ENCODE measurements at regions not wholly inside any gene's neighbourhood (a gene's known extent, or its start where the extent isn't known, plus 50 kb on each side); places are given as distances from the start of the nearest gene placed in this dataset.
"Not testable (repeated sequence)": the region's sequence is repeated elsewhere in the genome, so short reads cannot be mapped to it uniquely, and the experiment has no call there.

DNA sequence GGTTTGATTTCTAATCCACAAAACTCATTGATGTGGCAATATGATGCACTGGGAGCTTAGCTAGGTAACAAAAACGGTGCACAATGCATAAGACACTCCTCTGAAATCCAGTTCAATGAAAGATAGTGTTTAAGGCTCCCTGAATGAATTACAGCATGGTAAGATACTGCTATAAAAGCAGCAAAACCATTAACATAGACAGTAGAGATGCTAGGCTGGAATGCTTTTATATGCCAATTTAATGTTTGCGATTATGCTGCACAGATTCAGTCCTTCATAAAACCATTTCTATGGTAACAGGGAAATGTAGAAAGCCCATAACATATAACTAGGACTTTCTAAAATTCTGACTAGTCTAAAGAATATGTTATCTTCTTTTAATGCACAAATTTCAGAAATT, 180.8 kb upstream of the NUDT12 start:
- Mint-ChIP-seq H3K27ac (no peak overlapping the region), H3K9me3 (no peaks in the 10 kb centered on the region), H3K27me3 (ENCODE audit: insufficient read depth) (no peaks in the 10 kb centered on the region), H3K4me1 (peaks cover 2% of the 10 kb centered on the region), H3K36me3 (ENCODE audit: low read depth) (no peaks in the 10 kb centered on the region), H3K4me3 (no peak overlapping the region)
- Histone ChIP-seq H3K36me3 (ENCODE audit: control insufficient read depth, insufficient read depth, low read length) (no peaks in the 10 kb centered on the region), H3K9ac (ENCODE audit: extremely low read depth, low read length, poor library complexity, severe bottlenecking) (no peak overlapping the region), H3K9me3 (ENCODE audit: control insufficient read depth, low read length) (no peaks in the 10 kb centered on the region), H3K27ac (ENCODE audit: low read depth, low read length) (no peak overlapping the region), H3K4me3 (ENCODE audit: low read length) (no peak overlapping the region), H3K27me3 (ENCODE audit: control insufficient read depth, insufficient read depth, low read length, poor library complexity, severe bottlenecking) (no peaks in the 10 kb centered on the region), H3K4me1 (ENCODE audit: control insufficient read depth, insufficient read depth, low read length) (no peaks in the 10 kb centered on the region)
- 89% methylated on average over 1 to 2 of the region's 2 CpGs for WGBS, 2 experiments (ENCODE audit: insufficient coverage in 1 of 2, insufficient read length in 1 of 2)
- TF ChIP-seq, protein P1, sequence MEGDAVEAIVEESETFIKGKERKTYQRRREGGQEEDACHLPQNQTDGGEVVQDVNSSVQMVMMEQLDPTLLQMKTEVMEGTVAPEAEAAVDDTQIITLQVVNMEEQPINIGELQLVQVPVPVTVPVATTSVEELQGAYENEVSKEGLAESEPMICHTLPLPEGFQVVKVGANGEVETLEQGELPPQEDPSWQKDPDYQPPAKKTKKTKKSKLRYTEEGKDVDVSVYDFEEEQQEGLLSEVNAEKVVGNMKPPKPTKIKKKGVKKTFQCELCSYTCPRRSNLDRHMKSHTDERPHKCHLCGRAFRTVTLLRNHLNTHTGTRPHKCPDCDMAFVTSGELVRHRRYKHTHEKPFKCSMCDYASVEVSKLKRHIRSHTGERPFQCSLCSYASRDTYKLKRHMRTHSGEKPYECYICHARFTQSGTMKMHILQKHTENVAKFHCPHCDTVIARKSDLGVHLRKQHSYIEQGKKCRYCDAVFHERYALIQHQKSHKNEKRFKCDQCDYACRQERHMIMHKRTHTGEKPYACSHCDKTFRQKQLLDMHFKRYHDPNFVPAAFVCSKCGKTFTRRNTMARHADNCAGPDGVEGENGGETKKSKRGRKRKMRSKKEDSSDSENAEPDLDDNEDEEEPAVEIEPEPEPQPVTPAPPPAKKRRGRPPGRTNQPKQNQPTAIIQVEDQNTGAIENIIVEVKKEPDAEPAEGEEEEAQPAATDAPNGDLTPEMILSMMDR (conservative IDR thresholded peaks at IDR 0.05): no peak
- DNase-seq: no peak

DNA sequence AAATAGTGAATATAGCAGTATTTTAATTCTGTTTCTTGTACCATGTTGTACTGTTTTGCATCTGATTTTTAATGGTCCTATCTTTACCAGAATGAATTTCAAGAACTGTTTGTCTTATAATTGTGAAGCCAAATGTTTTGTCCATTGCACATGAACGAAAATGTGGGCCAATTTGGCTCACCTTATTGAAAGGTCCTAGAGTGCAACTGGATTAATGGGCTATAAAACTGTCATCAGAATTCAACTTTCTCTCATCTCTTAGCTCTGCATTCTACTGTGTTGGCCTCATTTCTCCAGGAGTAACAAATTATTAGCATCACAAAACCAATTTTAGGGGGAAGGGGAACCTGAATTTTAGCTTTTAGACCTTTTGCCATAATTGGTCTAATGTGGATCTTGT, 179.4 kb upstream of the NUDT12 start:
- H3K4me3 Mint-ChIP-seq: no peak overlapping the region
- TF ChIP-seq, protein P1 (conservative IDR thresholded peaks at IDR 0.05): no peak
- no peaks in the 10 kb centered on the region for H3K27me3 Mint-ChIP-seq (ENCODE audit: insufficient read depth)
- no peaks in the 10 kb centered on the region for H3K36me3 ChIP-seq (ENCODE audit: control insufficient read depth, insufficient read depth, low read length)
- no peaks in the 10 kb centered on the region for H3K27me3 ChIP-seq (ENCODE audit: control insufficient read depth, insufficient read depth, low read length, poor library complexity, severe bottlenecking)
- H3K4me1 ChIP-seq (ENCODE audit: control insufficient read depth, insufficient read depth, low read length): no peaks in the 10 kb centered on the region
- H3K9me3 ChIP-seq (ENCODE audit: control insufficient read depth, low read length): no peaks in the 10 kb centered on the region
- H3K36me3 Mint-ChIP-seq (ENCODE audit: low read depth): no peaks in the 10 kb centered on the region
- no peak for DNase-seq
- H3K4me1 Mint-ChIP-seq: peaks cover 2% of the 10 kb centered on the region
- no peak overlapping the region for H3K4me3 ChIP-seq (ENCODE audit: low read length)
- no peak overlapping the region for H3K9ac ChIP-seq (ENCODE audit: extremely low read depth, low read length, poor library complexity, severe bottlenecking)
- H3K27ac ChIP-seq (ENCODE audit: low read depth, low read length): no peak overlapping the region
- no peaks in the 10 kb centered on the region for H3K9me3 Mint-ChIP-seq
- H3K27ac Mint-ChIP-seq: no peak overlapping the region
- 96 to 100% methylated on average over 1 of the region's 1 CpG for WGBS, 2 experiments (ENCODE audit: insufficient coverage in 1 of 2, insufficient read length in 1 of 2)

- not testable (repeated sequence) for H3K9me3 ChIP-seq (ENCODE audit: control insufficient read depth, low read length); H3K9ac ChIP-seq (ENCODE audit: extremely low read depth, low read length, poor library complexity, severe bottlenecking); H3K9me3 Mint-ChIP-seq; H3K4me1 ChIP-seq (ENCODE audit: control insufficient read depth, insufficient read depth, low read length); H3K36me3 Mint-ChIP-seq (ENCODE audit: low read depth); DNase-seq; H3K4me3 Mint-ChIP-seq; H3K27ac Mint-ChIP-seq; H3K27ac ChIP-seq (ENCODE audit: low read depth, low read length); H3K4me3 ChIP-seq (ENCODE audit: low read length); H3K36me3 ChIP-seq (ENCODE audit: control insufficient read depth, insufficient read depth, low read length); H3K27me3 ChIP-seq (ENCODE audit: control insufficient read depth, insufficient read depth, low read length, poor library complexity, severe bottlenecking); H3K27me3 Mint-ChIP-seq (ENCODE audit: insufficient read depth); H3K4me1 Mint-ChIP-seq
- 80 to 82% methylated on average over 2 to 8 of the region's 8 CpGs for WGBS, 2 experiments (ENCODE audit: insufficient coverage in 1 of 2, insufficient read length in 1 of 2)
These were observed 173.8 kb upstream of the NUDT12 start for GRCh38 chr5:103736343-103736742.

DNA sequence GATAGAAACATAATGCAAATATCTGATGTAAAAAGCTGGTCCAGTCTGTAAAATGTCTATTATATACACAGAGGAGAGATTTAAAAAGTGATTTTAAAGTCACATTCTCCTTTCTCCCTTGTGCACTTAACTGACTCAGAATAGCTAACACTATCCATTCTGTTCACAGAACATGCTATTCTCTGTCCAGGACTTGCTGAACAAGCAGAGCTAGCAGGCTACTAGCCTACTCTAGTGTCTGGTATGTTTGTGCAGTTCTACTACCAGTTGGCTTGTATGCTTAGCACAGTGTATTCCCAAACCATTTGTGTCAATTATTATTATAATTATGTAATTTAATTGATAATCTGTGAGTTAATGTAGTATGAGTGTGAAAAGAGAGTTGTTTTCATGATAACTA, 161.7 kb upstream of the NUDT12 start:
- no peak overlapping the region for H3K27ac Mint-ChIP-seq
- no peaks in the 10 kb centered on the region for H3K27me3 Mint-ChIP-seq (ENCODE audit: insufficient read depth)
- Histone ChIP-seq H3K4me1 (ENCODE audit: control insufficient read depth, insufficient read depth, low read length) (no peaks in the 10 kb centered on the region), H3K27ac (ENCODE audit: low read depth, low read length) (no peak overlapping the region), H3K36me3 (ENCODE audit: control insufficient read depth, insufficient read depth, low read length) (no peaks in the 10 kb centered on the region), H3K27me3 (ENCODE audit: control insufficient read depth, insufficient read depth, low read length, poor library complexity, severe bottlenecking) (no peaks in the 10 kb centered on the region), H3K9me3 (ENCODE audit: control insufficient read depth, low read length) (peaks cover 33% of the 10 kb centered on the region), H3K4me3 (ENCODE audit: low read length) (no peak overlapping the region), H3K9ac (ENCODE audit: extremely low read depth, low read length, poor library complexity, severe bottlenecking) (no peak overlapping the region)
- peaks cover 12% of the 10 kb centered on the region for H3K36me3 Mint-ChIP-seq (ENCODE audit: low read depth)
- TF ChIP-seq, protein P1 (conservative IDR thresholded peaks at IDR 0.05): no peak
- no peak overlapping the region for H3K4me3 Mint-ChIP-seq
- peaks cover 30% of the 10 kb centered on the region for H3K9me3 Mint-ChIP-seq
- no peak for DNase-seq
- no peaks in the 10 kb centered on the region for H3K4me1 Mint-ChIP-seq

Data from endodermal cell (in vitro differentiated cells).